ENCODE measurements at regions not wholly inside any gene's neighbourhood (a gene's known extent, or its start where the extent isn't known, plus 50 kb on each side); places are given as distances from the start of the nearest gene placed in this dataset.

- TF ChIP-seq CTCF (IDR thresholded peaks at IDR 0.05) (no peak), POLR2A (IDR thresholded peaks at IDR 0.05) (no peak), EP300 (IDR thresholded peaks at IDR 0.05) (no peak)
Measured at GRCh38 chrX:39121903-39122302, 320.6 kb downstream of the MID1IP1 start.
